ENCODE measurements at regions not wholly inside any gene's neighbourhood (a gene's known extent, or its start where the extent isn't known, plus 50 kb on each side); places are given as distances from the start of the nearest gene placed in this dataset.

DNA sequence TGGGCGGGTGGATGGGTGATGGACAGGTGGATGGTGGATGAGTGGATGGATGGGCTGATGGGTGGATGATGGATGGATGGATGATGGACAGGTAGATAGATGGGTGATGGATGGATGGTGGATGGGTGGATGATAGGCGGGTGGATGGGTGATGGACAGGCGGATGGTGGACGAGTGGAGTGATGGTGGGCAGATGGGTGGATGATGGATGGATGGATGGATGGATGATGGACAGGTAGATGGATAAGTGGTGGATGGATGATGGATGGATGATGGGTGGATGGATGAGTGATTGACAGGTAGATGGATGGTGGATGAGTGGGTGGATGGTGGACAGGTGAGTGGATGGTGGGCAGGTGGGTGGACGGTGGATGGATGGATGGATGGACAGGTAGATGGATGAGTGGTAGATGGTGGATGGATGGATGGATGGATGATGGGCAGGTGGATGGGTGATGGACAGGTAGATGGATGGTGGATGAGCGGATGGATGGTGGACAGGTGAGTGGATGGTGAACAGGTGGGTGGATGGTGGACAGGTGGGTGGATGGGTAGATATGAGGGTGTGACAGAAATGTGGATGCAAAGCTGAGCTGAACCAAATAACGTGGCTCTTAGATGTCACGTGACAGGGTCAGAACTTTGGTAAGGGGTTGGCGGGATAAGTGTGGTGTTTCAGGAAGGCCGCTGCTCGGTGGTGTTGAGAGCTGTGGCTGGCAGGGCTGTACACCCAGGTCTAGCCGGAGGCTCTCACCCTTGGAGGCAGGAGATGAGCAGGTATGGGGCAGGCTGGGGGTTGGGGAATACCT lies 234.3 kb upstream of the CIBAR2 start:
- DNase-seq (ENCODE audit: low spot score), result no peak

GRCh38 chr16:85347213-85347591 lies 234.9 kb upstream of the CIBAR2 start:
- DNase-seq (ENCODE audit: low spot score), result peak; percentile 68

DNA sequence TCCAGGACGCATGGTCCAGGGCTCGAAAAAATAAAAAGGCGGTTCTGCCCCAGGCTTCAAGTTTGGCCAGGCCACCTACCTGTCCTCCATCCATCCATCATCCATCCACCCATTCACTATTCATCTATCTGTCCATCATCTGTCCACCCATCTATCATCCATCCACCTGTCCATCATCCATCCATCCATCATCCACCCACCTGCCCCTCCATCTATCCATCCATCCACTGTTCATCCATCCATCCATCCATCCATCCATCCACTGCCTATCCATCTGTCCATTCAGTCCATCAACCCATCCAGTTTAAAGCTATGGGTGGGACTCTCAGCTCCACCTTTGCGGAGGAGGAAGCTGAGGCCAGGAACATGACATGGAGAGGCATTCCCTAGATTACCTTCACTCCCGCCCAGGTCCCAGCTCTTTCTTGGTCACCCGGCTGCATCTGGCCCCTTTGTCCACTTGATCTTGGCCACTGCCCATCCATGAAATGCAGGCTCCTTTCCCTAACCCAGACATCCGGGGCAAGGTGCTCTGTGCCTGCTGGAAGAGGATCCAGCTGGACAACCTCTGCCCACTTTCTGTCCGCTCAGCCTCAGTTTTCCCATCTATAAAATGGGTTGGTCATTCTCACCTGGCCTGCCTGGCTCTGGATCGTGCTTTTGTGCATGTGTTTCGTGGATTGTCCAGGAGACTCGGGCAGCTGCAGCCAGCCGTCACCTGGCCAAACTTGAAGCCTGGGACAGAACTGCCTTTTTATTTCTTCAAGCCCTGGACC lies 236.0 kb upstream of the CIBAR2 start:
- no peak for DNase-seq (ENCODE audit: low spot score)

- DNase-seq (ENCODE audit: low spot score), result peak; percentile 70
These were observed 236.7 kb upstream of the CIBAR2 start for GRCh38 chr16:85348911-85349334.

DNA sequence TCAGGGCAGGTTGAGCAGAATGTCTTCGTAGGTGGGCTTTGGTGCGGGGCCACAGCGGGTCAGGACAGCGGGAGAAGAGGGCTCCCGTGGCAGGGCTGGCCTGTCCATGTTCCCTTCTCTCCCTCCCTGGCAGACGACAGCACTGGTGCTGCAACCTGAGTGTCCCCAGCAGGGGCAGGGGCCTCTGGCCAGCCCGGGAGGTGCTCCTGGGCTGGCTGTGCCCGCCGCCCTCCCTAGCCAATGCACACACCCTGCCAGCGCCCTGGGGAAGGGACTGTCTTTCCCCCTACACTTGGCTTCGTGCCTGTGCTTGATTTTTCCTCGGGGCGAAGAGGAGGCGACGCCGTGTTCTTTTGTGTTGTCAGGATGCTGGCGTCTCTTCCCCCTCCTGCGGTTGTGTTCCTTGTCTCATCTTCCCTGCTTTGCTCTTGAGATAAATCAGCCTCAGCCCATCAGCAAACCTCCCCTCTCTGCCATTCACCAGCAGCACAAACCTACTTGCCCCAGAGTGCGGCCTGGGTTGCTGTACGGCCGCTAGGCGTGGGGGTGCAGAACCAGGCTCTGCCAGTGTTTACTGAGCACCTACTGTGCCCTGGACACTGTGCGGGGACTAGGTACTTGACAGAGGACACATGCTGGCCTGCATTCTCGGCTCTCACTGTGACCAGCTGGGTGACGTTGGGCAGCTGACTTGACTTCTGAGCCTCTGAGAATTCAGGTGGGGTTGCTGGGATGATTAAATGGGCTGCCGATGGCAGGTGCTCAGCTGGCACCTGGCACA lies 237.3 kb upstream of the CIBAR2 start:
- no peak for DNase-seq (ENCODE audit: low spot score)

DNA sequence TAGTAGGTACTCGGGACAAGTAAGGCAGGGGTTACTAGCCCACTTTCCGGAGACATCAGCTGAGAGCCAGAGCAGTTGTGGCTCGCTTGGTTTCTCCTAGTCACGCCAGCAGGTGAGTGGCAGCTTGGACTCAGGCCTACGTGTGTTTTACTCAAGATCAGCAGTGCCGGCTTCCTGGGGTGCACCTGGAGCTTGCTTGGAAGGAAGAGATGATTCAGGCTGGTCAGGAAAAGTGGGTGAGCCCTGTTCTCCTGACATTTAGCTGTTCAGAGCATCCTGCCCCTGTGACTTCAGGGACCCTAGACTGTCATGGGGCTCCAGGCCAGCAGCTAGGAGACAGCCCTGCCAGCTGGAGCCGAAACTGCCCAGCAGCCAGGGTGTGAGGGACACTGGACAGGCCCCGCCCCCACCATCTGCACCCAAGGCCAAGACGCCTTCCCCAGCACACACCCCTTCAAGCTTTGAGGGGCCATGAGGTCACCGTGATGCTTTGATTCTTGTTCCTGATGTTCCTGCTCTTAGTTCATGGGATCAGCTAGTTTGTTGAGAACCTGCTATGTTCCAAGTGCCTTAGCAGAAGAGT lies 238.0 kb upstream of the CIBAR2 start:
- DNase-seq (ENCODE audit: low spot score), result no peak

DNA sequence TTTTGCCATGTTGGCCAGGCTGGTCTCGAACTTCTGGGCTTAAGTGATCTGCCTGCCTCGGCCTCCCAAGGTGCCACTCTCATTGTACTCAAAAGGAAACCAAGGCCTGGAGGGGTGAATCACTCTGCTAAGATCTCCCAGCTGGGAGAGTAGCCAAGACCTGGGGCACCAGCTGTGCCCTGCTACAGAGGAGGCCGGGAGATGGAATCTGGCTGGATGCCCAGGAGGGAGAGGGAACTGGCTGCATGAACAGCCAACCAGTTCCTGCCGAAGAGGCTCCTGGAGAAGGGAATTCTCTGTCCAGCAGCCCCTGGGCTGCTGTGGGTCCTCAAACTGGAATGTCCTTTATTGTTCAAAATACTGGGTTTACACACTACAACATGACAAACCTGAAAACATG lies 238.7 kb upstream of the CIBAR2 start:
- DNase-seq (ENCODE audit: low spot score), result peak; percentile 87

DNA sequence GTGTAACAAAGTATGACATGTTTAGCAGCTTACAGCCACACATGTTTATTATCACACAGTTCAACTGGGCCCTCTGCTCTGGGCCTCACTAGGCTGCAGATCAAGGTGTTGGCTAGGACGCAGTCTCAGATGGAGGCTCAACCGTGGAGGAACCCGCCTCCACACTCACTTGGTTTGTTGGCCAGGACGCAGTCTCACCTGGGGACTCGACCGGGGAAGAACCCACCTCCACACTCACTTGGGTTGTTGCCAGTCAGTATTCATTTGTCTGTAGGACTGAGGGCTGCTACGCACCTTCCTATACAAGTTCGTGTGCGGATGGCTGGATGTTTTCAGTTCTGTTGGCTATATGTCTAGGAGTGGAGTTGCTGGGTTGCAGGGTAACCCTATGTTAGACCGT lies 240.7 kb upstream of the CIBAR2 start:
- DNase-seq (ENCODE audit: low spot score), result no peak

GRCh38 chr16:85353839-85354685 lies 241.8 kb upstream of the CIBAR2 start:
- DNase-seq (ENCODE audit: low spot score), result no peak

GRCh38 chr16:85354686-85355514 lies 242.6 kb upstream of the CIBAR2 start:
- no peak for DNase-seq (ENCODE audit: low spot score)

DNA sequence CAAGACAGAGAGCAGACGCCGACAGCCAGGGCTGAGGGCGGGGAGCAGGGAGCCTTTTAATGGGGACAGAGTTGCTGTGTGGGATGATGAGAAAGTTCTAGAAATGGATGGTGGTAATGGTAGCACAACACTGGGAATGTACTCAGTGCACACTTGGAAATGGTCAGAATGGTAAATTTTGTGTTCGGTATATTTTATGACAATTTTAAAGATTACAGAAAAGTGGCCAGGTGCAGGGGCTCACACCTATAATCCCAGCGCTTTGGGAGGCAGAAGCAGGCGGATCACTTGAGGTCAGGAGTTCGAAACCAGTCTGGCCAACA lies 243.2 kb upstream of the CIBAR2 start:
- no peak for DNase-seq (ENCODE audit: low spot score)

DNA sequence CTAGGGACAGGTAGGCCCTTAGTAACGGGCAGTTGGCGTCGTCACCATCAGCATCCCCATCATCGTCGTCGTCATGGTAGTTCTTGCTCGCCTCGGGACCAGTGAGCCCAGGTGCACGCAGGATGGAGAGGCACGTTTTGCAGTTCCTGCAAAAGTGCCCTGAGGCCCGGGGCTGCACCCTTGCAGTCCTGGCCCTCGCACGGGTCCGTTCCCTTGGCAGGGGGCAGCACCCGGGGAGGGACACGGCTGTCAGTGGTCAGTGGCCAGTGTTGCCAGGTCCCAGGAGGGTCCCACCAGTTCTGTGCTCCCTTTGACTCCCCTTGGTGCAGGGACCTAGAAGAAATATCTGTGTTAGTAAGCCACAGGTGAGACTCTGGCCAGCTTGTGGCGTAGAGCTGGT lies 243.9 kb upstream of the CIBAR2 start:
- DNase-seq (ENCODE audit: low spot score), result no peak

- DNase-seq (ENCODE audit: low spot score), result no peak
These were observed 245.1 kb upstream of the CIBAR2 start for GRCh38 chr16:85357323-85357722.

GRCh38 chr16:85357924-85358505 lies 245.7 kb upstream of the CIBAR2 start:
- no peak for DNase-seq (ENCODE audit: low spot score)

- DNase-seq (ENCODE audit: low spot score), result no peak
These were observed 246.5 kb upstream of the CIBAR2 start for GRCh38 chr16:85358704-85359146.

GRCh38 chr16:85359147-85359822 lies 247.0 kb upstream of the CIBAR2 start:
- no peak for DNase-seq (ENCODE audit: low spot score)

DNA sequence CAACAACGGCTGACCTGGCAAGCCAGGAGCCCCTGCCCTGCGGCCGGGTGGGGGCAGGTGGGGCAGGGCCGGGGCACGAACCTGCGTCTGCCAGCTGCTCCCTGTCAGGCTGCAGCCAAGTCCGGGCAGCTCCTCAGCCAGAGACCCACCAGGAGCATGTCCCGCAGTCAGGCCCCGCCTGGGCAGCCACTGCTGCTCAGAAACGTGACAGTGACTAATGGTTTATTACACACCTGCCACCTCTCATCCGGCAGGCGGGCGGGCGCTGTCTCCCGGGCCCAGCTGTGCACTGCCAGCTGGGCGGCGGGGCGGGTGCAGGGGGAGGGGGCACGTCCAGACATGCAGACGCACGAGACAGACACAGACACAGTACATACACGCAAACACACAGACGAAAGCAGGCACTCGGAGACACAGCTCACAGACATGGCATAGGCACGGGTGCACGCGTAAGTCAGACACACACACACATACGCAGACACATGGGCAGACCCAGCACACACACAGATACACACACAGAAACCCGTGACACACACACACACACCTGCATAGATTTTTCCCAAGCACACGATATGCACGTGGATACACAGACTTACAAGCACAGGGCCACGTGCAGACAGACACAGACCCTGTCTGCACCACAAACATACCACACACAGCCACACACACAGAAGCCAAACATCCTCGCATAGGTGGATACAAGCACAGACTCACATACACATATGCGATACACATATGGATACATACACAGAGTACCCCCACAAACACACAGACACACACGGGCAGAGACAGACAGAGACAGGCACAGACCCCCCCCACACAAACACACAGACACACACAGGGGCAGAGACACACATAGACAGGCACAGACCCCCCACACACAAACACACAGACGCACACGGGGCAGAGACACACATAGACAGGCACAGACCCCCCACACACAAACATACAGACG lies 248.3 kb upstream of the CIBAR2 start:
- DNase-seq (ENCODE audit: low spot score), result peak; percentile 88

DNA sequence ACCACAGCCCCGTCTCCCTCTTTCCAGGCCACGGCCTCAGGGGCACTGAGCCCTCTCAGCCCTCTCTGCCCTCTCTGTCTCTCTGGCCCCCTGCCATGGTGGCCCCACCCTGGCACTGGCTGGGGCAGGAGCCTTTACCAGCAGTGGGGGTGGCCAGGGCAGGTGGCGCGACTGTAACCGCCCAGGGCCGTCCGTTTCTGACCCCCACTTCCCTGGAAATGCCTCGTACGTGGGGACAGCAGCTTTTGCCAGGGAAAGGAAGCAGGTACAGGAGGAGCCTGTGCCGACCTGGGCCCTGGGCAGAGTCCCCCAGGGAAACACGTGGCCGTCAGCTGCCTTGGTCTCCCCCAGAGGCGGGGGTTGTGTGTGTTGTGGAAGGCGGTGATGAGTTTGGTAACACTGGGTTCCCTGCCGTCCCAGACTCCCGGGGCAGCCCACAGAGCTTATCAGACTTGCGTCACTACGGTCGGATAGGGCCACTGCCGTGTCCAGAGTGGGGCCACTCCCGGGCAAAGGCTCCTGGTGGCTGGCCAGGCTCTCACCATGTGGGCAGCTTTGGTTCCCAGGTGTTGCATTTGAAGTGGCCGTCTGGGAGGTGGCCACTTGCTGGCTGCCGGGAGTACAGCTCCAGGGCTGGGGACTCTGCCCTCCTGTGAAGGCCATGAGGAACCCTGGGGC lies 249.3 kb upstream of the CIBAR2 start:
- DNase-seq (ENCODE audit: low spot score), result no peak

Data from D341Med (cell line).